Testis (tissue), 2 donors: ENCODE measurements at regions not wholly inside any gene's neighbourhood (a gene's known extent, or its start where the extent isn't known, plus 50 kb on each side); places are given as distances from the start of the nearest gene placed in this dataset.

Experiments used
- POLR2A ChIP-seq: fragments of 450-650 bp; IDR thresholded peaks from one replicate; pipeline ENCODE4 v1.6.1; 2017; ENCODE audit warnings: antibody characterized with exemption, mild to moderate bottlenecking, moderate library complexity
- TF ChIP-seq, protein P1 (sequence below), 3 experiments: fragments of 450-650 bp in 2 of 3; fragments of 200-600 bp in 1 of 3; sonication (generic) in 1 of 3; IDR thresholded peaks; one replicate each; pipeline ENCODE4 v1.5.1; 2016 to 2019; ENCODE audit warnings: antibody characterized with exemption in 3 of 3, mild to moderate bottlenecking in 2 of 3, moderate library complexity in 1 of 3

DNA sequence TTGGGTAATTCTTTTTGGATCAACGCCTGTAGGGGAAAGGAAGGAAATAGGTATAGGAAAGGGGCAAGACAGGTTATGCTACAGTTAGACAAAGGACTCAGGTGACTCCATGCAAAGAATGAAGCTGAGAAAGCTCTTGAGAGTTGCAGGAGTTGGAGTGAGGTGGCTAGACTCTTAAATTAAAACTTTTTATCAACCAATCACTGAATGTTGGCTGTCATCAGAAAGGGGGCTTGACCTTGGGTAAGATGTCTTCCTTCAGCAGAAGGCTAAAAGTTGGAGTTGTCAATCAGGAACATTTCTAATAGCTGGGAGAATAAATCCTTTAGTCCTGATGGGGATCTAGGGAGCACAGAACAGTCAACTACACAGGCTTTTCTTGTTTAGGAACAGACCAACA lies 595.4 kb downstream of the SLC16A7 start:
- TF ChIP-seq, protein P1, sequence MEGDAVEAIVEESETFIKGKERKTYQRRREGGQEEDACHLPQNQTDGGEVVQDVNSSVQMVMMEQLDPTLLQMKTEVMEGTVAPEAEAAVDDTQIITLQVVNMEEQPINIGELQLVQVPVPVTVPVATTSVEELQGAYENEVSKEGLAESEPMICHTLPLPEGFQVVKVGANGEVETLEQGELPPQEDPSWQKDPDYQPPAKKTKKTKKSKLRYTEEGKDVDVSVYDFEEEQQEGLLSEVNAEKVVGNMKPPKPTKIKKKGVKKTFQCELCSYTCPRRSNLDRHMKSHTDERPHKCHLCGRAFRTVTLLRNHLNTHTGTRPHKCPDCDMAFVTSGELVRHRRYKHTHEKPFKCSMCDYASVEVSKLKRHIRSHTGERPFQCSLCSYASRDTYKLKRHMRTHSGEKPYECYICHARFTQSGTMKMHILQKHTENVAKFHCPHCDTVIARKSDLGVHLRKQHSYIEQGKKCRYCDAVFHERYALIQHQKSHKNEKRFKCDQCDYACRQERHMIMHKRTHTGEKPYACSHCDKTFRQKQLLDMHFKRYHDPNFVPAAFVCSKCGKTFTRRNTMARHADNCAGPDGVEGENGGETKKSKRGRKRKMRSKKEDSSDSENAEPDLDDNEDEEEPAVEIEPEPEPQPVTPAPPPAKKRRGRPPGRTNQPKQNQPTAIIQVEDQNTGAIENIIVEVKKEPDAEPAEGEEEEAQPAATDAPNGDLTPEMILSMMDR (IDR thresholded peaks at IDR 0.05) = no peak
- TF ChIP-seq POLR2A = no peak
